ENCODE measurements at regions not wholly inside any gene's neighbourhood (a gene's known extent, or its start where the extent isn't known, plus 50 kb on each side); places are given as distances from the start of the nearest gene placed in this dataset.

- TF ChIP-seq EZH2 (IDR thresholded peaks at IDR 0.05; ENCODE audit: insufficient read depth, poor library complexity, severe bottlenecking) (no peak), EZH2phosphoT487 (IDR thresholded peaks at IDR 0.05; ENCODE audit: insufficient read depth, low read depth) (no peak)
Observed at GRCh38 chr6:165181951-165182414, 127.4 kb downstream of the C6orf118 start.
